ENCODE measurements at regions not wholly inside any gene's neighbourhood (a gene's known extent, or its start where the extent isn't known, plus 50 kb on each side); places are given as distances from the start of the nearest gene placed in this dataset.

GRCh38 chr1:14163246-14163645 lies 435.2 kb upstream of the KAZN start:
- ATAC-seq = no peak
- H3K9me3 ChIP-seq = peaks cover 0 to 32% (median 4%) of the 10 kb centered on the region in 11 donors
- no peaks in the 10 kb centered on the region for H3K36me3 ChIP-seq
- DNase-seq = no peak
- peaks cover 0 to 7% (median 0%) of the 10 kb centered on the region in 9 donors for H3K4me1 ChIP-seq
- TF ChIP-seq, protein P1, sequence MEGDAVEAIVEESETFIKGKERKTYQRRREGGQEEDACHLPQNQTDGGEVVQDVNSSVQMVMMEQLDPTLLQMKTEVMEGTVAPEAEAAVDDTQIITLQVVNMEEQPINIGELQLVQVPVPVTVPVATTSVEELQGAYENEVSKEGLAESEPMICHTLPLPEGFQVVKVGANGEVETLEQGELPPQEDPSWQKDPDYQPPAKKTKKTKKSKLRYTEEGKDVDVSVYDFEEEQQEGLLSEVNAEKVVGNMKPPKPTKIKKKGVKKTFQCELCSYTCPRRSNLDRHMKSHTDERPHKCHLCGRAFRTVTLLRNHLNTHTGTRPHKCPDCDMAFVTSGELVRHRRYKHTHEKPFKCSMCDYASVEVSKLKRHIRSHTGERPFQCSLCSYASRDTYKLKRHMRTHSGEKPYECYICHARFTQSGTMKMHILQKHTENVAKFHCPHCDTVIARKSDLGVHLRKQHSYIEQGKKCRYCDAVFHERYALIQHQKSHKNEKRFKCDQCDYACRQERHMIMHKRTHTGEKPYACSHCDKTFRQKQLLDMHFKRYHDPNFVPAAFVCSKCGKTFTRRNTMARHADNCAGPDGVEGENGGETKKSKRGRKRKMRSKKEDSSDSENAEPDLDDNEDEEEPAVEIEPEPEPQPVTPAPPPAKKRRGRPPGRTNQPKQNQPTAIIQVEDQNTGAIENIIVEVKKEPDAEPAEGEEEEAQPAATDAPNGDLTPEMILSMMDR (IDR thresholded peaks at IDR 0.05) = no peak
- 89 to 92% methylated on average over 4 of the region's 4 CpGs for WGBS, 2 donors
- intact Hi-C loops (cut with DNase I) = no loop called here
- no peak overlapping the region for H3K4me3 ChIP-seq
- H3K27me3 ChIP-seq = no peaks in the 10 kb centered on the region
- no peak overlapping the region for H3K27ac ChIP-seq

- Histone ChIP-seq H3K27me3 (no peaks in the 10 kb centered on the region), H3K4me3 (no peak overlapping the region), H3K27ac (no peak overlapping the region), H3K9me3 (peaks cover 0 to 25% (median 4%) of the 10 kb centered on the region in 11 donors), H3K36me3 (no peaks in the 10 kb centered on the region), H3K4me1 (peaks cover 0 to under 1% (median 0%) of the 10 kb centered on the region in 9 donors)
- intact Hi-C loops (cut with DNase I) = no loop called here
- no peak for DNase-seq
- ATAC-seq = peak in 2 of 8 donors; percentile 74 to 88
- TF ChIP-seq, protein P1 (IDR thresholded peaks at IDR 0.05) = no peak
- 19 to 30% methylated on average over 2 of the region's 2 CpGs for WGBS, 2 donors
Measured at GRCh38 chr1:14165371-14165801, 433.1 kb upstream of the KAZN start.

- DNase-seq = no peak
- intact Hi-C loops (cut with DNase I) = no loop called here
- TF ChIP-seq, protein P1 (IDR thresholded peaks at IDR 0.05) = no peak
- H3K27me3 ChIP-seq = no peaks in the 10 kb centered on the region
- peaks cover 0 to 26% (median 5%) of the 10 kb centered on the region in 11 donors for H3K9me3 ChIP-seq
- no peak for ATAC-seq
- 80% methylated on average over 10 of the region's 10 CpGs for WGBS, 2 donors
- H3K4me3 ChIP-seq = no peak overlapping the region
- H3K36me3 ChIP-seq = no peaks in the 10 kb centered on the region
- no peak overlapping the region for H3K27ac ChIP-seq
- no peaks in the 10 kb centered on the region for H3K4me1 ChIP-seq
Measured at GRCh38 chr1:14167884-14168283, 430.6 kb upstream of the KAZN start.

DNA sequence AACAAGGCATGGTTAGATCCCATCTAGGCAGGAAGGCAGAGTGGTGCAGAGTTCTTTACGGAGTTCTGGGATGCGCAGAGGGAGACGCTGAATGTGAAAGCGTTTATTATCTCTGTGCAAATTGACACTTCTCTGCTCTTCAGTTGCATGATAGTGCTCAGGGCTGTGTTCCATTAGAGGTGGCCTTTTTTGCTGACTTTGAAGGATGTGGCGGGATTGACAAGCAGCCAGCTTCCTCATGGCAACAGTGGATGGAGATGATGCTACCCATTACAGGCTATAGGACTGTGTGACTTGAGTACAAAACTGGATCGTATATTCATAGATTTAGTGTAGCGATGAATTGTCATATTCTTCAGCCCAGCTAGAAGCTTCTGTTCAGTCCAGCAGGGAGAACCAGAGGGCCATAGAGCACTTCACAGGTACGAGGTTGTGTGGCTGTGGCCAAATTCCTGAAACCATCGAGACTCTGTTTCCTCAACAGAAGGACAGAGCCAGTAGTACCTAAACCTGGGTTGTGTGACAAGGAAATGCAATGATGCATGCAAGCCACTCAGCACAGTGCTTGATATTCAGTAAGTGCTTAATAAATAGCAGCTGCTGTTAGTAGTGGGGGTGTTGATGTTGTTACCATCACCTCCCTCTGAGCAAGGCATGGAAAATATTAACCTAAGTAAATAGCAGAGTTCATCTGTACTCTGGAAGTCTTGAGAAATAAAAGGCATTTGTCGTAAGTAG lies 430.0 kb upstream of the KAZN start:
- TF ChIP-seq, protein P1 (IDR thresholded peaks at IDR 0.05) = no peak
- Histone ChIP-seq H3K27ac (no peak overlapping the region), H3K27me3 (no peaks in the 10 kb centered on the region), H3K9me3 (peaks cover 0 to 22% (median 2%) of the 10 kb centered on the region in 11 donors), H3K4me1 (no peaks in the 10 kb centered on the region), H3K36me3 (no peaks in the 10 kb centered on the region), H3K4me3 (no peak overlapping the region)
- ATAC-seq (no peak), DNase-seq (no peak)
- WGBS, 2 donors = 89 to 90% methylated on average over 10 of the region's 10 CpGs
- intact Hi-C loops (cut with DNase I) = no loop called here

Measured in heart right ventricle (tissue), 16 donors.